GM18951 (cell line): ENCODE measurements at regions not wholly inside any gene's neighbourhood (a gene's known extent, or its start where the extent isn't known, plus 50 kb on each side); places are given as distances from the start of the nearest gene placed in this dataset.
"Not testable (repeated sequence)": the region's sequence is repeated elsewhere in the genome, so short reads cannot be mapped to it uniquely, and the experiment has no call there.

Experiments used
- POLR2A ChIP-seq: IDR thresholded peaks from 4 replicates; pipeline ENCODE4 v1.6.1; 2011; ENCODE audit warnings: mild to moderate bottlenecking; ENCODE audit not compliant: insufficient read length, insufficient read depth; ENCODE audit errors: extremely low read depth
- in situ Hi-C: fragments of 300-500 bp; cut with MboI; formaldehyde crosslinking; loops from one replicate; pipeline ENCODE4 v1.12.0; 2022; ENCODE audit warnings: low sequenced_read_pairs, mixed read lengths, inconsistent platforms; ENCODE audit not compliant: unreplicated experiment

DNA sequence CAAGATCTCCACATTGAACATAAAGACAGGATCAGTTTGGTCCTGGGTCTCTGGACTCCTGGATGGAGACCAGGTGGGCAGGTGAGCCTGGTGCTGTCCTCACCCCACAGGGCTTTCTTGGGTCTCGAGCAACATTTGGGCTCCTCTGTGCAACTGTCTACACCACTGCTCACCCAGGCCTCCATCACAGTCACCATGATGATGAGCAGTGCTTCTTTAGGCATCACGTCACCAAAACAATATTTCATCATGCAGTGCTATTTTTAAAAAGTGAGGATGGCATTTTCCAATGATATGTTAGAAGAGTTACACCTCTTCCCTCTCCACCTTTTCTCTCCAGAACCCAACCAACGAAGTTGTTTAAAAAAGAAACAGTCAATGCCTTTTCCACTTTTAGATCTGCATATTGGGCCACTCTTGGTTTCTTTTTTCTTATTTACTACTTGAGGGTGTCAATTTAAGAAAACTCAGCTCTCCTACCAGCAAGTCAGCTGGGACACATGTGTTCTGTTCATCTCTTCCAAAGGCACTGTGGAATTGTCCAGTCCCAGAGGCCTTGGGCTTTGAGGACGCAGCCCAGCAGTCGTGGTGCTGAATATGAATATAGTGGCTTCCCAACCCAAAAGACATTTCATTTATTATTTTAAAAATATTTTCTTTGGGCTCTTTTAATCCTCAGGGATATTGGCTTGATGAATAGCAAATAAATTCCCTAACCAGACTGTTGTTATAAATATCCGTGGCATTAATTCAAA is 405.7 kb downstream of the KCNRG start:
- in situ Hi-C loops = no loop called here
- no peak for TF ChIP-seq POLR2A

DNA sequence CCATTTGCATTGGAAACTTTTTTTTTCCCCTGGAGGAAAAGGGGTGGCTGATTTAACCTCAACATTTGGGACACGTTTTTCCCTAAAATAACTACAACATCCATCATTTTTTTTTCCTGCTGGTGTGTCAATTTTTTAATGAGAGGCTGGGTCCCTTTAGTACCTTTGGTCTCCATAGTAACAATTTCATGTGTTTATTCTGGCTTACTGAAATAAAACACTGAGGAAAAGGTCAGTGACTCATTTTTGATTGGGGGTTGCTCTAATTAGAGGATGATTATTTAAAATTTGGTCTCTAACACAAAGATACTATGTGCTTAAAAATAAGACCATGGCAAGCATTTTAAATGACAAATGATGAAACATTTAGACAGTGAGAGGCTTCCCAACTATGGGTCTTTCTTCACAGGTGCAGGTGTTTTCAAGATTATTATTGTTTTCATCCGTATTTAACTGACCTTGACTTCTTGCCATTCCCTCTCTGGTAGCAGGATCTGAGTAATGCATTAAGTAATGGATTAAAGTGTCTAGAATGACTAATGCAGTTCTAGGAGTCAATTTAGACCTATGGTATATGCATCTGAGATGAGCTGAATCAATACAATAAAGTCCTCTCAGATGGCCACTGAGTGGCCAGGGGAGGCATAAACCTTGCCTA is 406.4 kb downstream of the KCNRG start:
- in situ Hi-C loops = no loop called here

DNA sequence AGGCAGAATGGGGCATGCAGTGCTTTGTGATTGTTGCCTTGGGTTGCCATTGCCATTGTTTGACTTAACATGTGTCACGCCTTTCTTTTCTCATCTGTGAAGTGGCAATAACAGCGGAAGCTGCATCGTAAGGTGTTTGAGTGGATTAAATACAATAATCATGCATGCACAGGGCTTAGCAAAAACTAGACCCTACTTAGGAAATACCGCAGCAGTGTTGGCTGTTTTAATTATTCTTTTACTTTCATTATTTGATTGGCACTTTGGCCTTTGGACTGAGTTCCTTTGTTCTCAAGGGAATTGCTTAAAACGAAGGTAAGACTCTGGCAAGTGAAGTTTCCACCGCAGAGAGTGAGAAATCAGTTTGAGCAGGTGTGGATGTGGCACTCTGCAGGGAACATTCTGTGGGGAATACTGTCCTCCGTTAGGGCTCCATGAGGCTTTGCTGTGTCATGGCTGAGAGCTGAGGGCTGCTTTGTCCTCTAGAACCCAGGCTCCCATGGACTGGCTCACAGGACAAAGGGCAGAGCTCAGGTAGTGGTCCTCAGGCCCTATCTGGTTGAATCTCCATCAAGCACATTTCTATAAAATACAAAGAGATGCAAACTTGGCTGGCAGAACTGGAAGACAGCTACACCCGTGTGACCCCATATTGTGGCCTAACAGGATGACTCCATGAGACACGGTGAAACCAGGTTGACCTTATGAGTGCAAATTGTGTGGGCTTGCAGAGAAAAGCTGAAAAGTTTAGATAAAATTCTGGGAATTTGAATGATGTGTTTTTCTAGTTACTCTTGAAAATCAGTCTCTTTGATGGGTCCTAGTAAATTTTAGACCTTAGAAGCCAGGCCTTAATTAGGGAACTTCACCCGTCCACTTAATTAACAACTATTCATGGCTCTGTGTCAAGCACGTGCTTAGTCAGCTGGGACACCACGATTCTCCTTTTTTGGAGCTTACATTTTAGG is 407.2 kb downstream of the KCNRG start:
- in situ Hi-C loops = no loop called here
- no peak for TF ChIP-seq POLR2A

More for the DNA sequence above, 406.4 kb downstream of the KCNRG start:
- no peak for TF ChIP-seq POLR2A

DNA sequence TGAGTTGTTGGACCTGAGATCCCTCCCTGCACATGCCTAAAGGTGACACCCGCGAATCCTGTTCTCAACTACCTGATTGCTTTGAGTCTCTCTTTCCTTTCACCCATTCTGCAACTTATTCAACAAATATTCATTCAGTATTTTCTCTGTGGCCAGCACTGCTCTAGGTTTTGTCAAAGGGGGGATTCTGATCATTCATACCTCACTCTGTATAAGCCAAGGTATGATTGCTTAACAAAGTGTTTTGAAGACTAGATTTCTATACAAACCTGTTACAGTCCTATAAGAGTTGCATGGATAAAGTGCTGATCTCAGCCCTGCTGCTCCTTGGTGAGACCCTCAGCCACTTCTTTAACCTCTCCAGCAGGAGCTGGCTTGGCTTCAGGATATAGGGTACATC is 409.7 kb downstream of the KCNRG start:
- in situ Hi-C loops = no loop called here
- no peak for TF ChIP-seq POLR2A

DNA sequence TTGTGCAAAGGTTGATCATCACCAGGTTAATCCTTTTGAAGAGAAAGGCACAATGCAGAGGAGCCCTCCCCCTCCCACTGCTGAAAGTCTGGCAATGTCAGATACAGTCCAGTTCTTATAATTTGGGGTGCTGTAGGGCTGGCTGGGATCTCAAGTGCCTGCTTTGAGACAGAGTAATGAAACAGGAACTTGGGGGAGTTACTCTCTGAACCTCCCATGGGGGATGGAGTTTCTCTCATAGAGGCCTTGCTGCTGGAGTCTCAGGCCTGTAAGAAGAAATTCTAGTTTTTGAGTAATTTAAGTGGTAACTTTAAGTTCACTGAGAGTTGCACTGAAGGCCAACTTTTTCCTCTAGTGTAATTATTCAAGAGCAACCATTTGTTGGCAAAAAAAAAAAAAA is 410.5 kb downstream of the KCNRG start:
- in situ Hi-C loops = no loop called here
- no peak for TF ChIP-seq POLR2A

DNA sequence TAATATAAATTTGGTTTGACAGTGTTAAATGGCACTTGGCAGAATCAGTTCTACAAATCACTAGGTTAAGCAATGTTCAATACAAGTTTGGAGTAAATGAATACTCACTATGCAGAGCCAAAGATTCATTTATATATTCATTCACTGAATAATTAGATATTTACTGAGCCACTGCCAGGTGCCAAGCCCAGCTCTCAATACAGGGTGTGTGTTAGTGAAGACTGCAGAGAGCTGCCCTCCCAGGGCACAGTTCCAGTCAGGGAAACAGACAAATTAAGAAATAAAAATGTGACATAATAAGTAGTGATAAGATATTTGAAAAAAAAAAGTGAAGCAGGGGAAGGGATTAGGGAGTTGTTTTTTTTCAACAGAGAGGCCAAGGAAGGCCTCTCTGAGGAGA is 411.7 kb downstream of the KCNRG start:
- TF ChIP-seq POLR2A = no peak
- in situ Hi-C loops = no loop called here

DNA sequence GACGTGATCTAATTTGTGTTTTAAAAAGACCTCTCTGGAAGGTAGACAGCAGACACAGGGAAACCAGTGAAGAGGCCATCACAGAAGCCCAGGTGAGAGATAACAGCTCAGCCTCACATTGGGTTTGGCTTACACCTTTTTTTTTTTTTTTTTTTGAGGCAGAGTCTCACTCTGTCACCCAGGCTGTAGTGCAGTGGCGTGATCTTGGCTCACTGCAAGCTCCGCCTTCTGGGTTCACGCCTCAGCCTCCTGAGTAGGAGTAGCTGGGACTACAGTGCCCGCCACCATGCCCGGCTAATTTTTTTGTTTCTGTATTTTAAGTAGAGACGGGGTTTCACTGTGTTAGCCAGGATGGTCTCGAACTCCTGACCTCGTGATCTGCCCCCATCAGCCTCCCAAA is 412.3 kb downstream of the KCNRG start:
- in situ Hi-C loops = not testable (repeated sequence)

DNA sequence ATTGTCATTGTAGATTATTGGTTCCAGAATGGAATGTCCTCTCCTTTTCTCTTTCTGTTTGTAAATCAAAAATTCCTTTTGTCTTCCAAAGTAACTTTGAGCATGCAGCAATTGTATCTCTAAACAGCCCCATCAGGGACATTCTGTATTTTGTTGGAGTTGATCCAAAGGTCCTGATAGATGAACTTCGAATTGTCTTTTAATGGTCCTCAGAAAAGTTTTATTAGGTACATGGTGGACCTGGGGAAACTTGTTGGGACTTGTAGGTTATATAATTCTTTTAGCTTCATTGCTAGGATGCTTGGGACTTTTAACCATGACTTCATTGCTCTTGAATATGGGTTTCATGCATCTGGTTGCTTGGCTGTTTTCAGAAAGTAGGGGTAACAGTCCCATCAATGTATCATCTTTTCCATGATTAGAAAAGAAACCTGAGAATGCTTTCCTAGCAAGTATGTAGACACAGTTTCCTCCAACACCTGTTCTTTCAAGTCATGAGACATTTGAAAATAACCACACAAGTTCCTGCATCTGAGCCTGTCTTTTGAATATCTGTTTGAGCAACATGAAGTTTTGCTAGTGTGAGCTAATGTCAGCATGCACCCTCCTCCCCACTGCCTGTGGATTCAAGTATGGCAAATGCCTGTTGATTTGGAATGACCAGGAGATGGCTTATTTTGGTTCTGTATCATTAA is 413.1 kb downstream of the KCNRG start:
- TF ChIP-seq POLR2A = no peak
- in situ Hi-C loops = no loop called here

DNA sequence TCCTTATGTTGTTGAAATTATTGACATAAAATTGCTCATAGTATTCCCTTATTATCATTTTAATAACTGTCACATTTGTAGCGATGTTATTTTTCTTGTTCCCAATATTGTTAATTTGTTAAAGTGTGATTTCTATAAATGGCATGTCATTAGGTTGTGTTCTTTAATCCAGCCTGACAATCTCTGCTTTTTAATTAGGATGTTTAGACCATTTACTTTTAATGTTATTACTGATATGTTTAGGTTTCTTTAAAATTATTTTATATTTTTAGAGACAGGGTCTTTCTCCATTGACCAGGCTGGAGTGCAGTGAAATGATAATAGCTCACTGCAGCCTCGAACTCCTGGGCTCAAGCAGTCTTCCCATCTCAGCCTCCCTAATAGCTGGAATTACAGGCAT is 408.5 kb downstream of the DLEU7 start:
- in situ Hi-C loops = no loop called here

DNA sequence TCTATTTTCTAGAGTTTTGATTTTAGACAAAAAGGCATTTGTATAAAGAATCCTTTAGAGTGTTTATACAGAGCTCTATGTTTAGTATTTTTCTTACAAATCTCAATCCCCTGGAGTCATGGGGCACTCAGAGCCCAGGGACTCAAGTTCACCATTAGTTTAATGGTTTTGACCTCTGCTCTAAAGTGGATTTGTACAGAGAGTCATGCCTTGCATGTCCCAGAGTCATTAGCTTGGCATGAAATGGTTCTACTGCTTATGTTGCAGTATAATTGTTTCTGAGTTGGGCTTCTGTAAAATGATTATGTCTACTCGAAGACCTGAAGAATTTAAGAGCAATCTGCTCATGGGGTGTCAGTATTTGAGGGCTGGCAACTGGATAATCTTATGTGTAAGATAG is 406.2 kb downstream of the DLEU7 start:
- in situ Hi-C loops = no loop called here
- TF ChIP-seq POLR2A = no peak

More for the DNA sequence above, 408.5 kb downstream of the DLEU7 start:
- TF ChIP-seq POLR2A = no peak

DNA sequence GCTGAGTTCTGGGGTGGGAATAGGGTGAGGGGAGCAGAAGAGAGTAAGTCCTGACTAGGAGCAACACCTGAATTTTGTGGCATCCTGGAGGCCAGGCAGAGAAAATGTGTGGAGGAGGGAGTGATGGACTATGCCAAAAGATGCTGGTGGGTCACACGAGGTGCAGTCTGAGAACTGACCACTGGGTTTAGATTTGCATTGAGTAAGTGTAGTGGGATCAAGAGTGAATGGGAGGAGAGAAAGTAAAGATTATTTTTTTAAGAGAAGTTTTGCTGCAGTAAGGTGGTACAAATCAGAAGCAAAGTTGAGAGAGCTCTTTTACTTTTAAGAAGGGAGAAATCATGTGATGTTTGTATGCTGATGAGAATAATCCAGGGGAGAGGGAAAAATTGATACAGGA is 405.1 kb downstream of the DLEU7 start:
- TF ChIP-seq POLR2A = no peak
- in situ Hi-C loops = no loop called here

DNA sequence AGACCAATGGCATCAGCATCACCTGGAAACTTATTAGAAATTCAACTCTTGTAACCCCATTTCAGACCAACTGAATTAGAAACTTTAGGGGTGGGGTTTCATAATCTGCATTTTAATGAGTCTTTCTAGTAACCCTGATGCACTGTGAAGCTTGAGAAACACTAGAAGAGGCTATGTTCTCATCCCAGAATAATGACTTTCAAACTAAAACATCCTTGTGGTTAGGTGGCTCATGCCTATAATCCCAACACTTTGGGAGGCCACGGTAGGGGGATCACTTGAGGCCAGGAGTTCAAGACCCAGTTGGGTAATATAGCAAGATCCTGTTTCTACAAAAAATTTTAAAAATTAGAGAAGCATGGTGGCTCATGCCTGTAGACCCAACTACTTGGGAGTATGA is 402.4 kb downstream of the DLEU7 start:
- in situ Hi-C loops = no loop called here
- TF ChIP-seq POLR2A = no peak

DNA sequence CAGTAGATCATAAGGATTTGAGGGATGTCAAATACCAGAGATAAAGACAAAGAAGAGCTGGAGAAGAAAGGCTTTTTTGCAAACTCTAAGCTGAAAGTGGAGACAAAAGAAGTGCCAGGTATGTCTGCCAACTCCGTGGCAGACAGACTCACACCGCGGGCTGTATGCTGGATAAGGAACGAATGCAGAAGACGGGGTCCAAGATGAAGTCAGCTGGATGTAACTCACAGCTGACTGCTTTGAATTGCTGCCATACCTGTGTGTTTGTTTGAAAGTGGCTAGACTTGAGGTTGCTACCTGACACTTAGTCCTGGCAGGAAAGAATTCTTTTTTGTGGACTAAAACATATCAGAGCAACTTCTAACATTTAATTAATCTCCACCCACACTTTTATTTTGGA is 398.8 kb downstream of the DLEU7 start:
- in situ Hi-C loops = no loop called here
- TF ChIP-seq POLR2A = no peak
